Ishikawa (cell line): ENCODE measurements at regions not wholly inside any gene's neighbourhood (a gene's known extent, or its start where the extent isn't known, plus 50 kb on each side); places are given as distances from the start of the nearest gene placed in this dataset.

Experiments
- CEBPB ChIP-seq: IDR thresholded peaks from 2 replicates; pipeline ENCODE4 v1.6.1; 2012
- CREB1 ChIP-seq: IDR thresholded peaks from 2 replicates; pipeline ENCODE4 v1.6.1; 2012; ENCODE audit warnings: low read depth
- EGR1 ChIP-seq: IDR thresholded peaks from 2 replicates; pipeline ENCODE4 v1.6.1; 2012
- EP300 ChIP-seq: IDR thresholded peaks from 2 replicates; pipeline ENCODE4 v1.6.1; 2012; ENCODE audit warnings: borderline replicate concordance
- FOXM1 ChIP-seq: IDR thresholded peaks from 2 replicates; pipeline ENCODE4 v1.6.1; 2012; ENCODE audit warnings: low read depth, borderline replicate concordance
- MAX ChIP-seq: IDR thresholded peaks from 2 replicates; pipeline ENCODE4 v1.6.1; 2012
- NFIC ChIP-seq: IDR thresholded peaks from 2 replicates; pipeline ENCODE4 v1.6.1; 2012
- RAD21 ChIP-seq: IDR thresholded peaks from 2 replicates; pipeline ENCODE4 v1.6.1; 2012; ENCODE audit warnings: low read depth
- REST ChIP-seq: IDR thresholded peaks from 2 replicates; pipeline ENCODE4 v1.6.1; 2012; ENCODE audit warnings: low read depth, mild to moderate bottlenecking
- TAF1 ChIP-seq: IDR thresholded peaks from 2 replicates; pipeline ENCODE4 v1.6.1; 2012; ENCODE audit warnings: low read depth, mild to moderate bottlenecking
- TCF12 ChIP-seq: IDR thresholded peaks from 2 replicates; pipeline ENCODE4 v1.6.1; 2012; ENCODE audit warnings: low read depth
- TEAD4 ChIP-seq: IDR thresholded peaks from 2 replicates; pipeline ENCODE4 v1.6.1; 2012
- USF1 ChIP-seq: IDR thresholded peaks from 2 replicates; pipeline ENCODE4 v1.6.1; 2012
- YY1 ChIP-seq: IDR thresholded peaks from 2 replicates; pipeline ENCODE4 v1.6.1; 2012; ENCODE audit warnings: low read depth
- ZBTB7A ChIP-seq: IDR thresholded peaks from 2 replicates; pipeline ENCODE4 v1.6.1; 2012; ENCODE audit warnings: low read depth

GRCh38 chr6:11313207-11313606 lies 80.7 kb upstream of the NEDD9 start:
- TF ChIP-seq TAF1: no peak
- TF ChIP-seq ZBTB7A: no peak
- no peak for TF ChIP-seq RAD21
- TF ChIP-seq EGR1: no peak
- no peak for TF ChIP-seq YY1
- TF ChIP-seq CEBPB: no peak
- no peak for TF ChIP-seq TCF12
- no peak for TF ChIP-seq TEAD4

GRCh38 chr6:11311970-11312369 lies 79.5 kb upstream of the NEDD9 start:
- TF ChIP-seq USF1 (no peak), ZBTB7A (no peak), REST (peak; percentile 60)

GRCh38 chr6:11309947-11310665 lies 77.6 kb upstream of the NEDD9 start:
- no peak for TF ChIP-seq TCF12
- no peak for TF ChIP-seq CREB1
- no peak for TF ChIP-seq FOXM1
- no peak for TF ChIP-seq TAF1

GRCh38 chr6:11307226-11307625 lies 74.8 kb upstream of the NEDD9 start:
- TF ChIP-seq CREB1: no peak
- no peak for TF ChIP-seq TCF12
- TF ChIP-seq EP300: no peak
- TF ChIP-seq RAD21: no peak
- TF ChIP-seq TAF1: no peak
- no peak for TF ChIP-seq MAX
- no peak for TF ChIP-seq EGR1
- no peak for TF ChIP-seq CEBPB

GRCh38 chr6:11304946-11305345 lies 72.5 kb upstream of the NEDD9 start:
- TF ChIP-seq FOXM1: no peak
- TF ChIP-seq REST: no peak
- no peak for TF ChIP-seq CREB1
- TF ChIP-seq TEAD4: no peak
- no peak for TF ChIP-seq CEBPB
- TF ChIP-seq USF1: no peak
- TF ChIP-seq RAD21: no peak
- no peak for TF ChIP-seq YY1
- no peak for TF ChIP-seq NFIC
- no peak for TF ChIP-seq EP300
- no peak for TF ChIP-seq MAX
- no peak for TF ChIP-seq ZBTB7A
- TF ChIP-seq TAF1: no peak
- TF ChIP-seq TCF12: no peak
- TF ChIP-seq EGR1: no peak

GRCh38 chr6:11298651-11299420 lies 66.4 kb upstream of the NEDD9 start:
- TF ChIP-seq TAF1 (no peak), NFIC (no peak), ZBTB7A (no peak)
